HG03095 (cell line): ENCODE measurements at regions not wholly inside any gene's neighbourhood (a gene's known extent, or its start where the extent isn't known, plus 50 kb on each side); places are given as distances from the start of the nearest gene placed in this dataset.
"Not testable (repeated sequence)": the region's sequence is repeated elsewhere in the genome, so short reads cannot be mapped to it uniquely, and the experiment has no call there.

Experiments used
- ATAC-seq: cut with Tn5 transposase; IDR thresholded peaks from one replicate; pipeline ENCODE4 v1.9.1; 2021; ENCODE audit warnings: moderate library complexity; ENCODE audit not compliant: unreplicated experiment

GRCh38 chr17:62159994-62160393 lies 94.9 kb upstream of the MED13 start:
- ATAC-seq: no peak

GRCh38 chr17:62156949-62157348 lies 91.9 kb upstream of the MED13 start:
- no peak for ATAC-seq

GRCh38 chr17:62154909-62155308 lies 89.8 kb upstream of the MED13 start:
- ATAC-seq: no peak

GRCh38 chr17:62150471-62150870 lies 85.4 kb upstream of the MED13 start:
- ATAC-seq: no peak

GRCh38 chr17:62149961-62150360 lies 84.9 kb upstream of the MED13 start:
- no peak for ATAC-seq

GRCh38 chr17:62147284-62147683 lies 82.2 kb upstream of the MED13 start:
- no peak for ATAC-seq

- no peak for ATAC-seq
Measured at GRCh38 chr17:62140836-62141235, 75.8 kb upstream of the MED13 start.

GRCh38 chr17:62140376-62140775 lies 75.3 kb upstream of the MED13 start:
- ATAC-seq: no peak

- ATAC-seq: not testable (repeated sequence)
Measured at GRCh38 chr17:62139690-62140354, 74.7 kb upstream of the MED13 start.

GRCh38 chr17:62139141-62139540 lies 74.1 kb upstream of the MED13 start:
- ATAC-seq: no peak

- not testable (repeated sequence) for ATAC-seq
Measured at GRCh38 chr17:62138676-62139121, 73.6 kb upstream of the MED13 start.

- ATAC-seq: not testable (repeated sequence)
Measured at GRCh38 chr17:62137734-62138624, 72.9 kb upstream of the MED13 start.

- ATAC-seq: not testable (repeated sequence)
Measured at GRCh38 chr17:62137013-62137733, 72.1 kb upstream of the MED13 start.

GRCh38 chr17:62135742-62136141 lies 70.7 kb upstream of the MED13 start:
- ATAC-seq: no peak

GRCh38 chr17:62135096-62135495 lies 70.0 kb upstream of the MED13 start:
- not testable (repeated sequence) for ATAC-seq

- no peak for ATAC-seq
Measured at GRCh38 chr17:62134397-62134796, 69.3 kb upstream of the MED13 start.

- ATAC-seq: not testable (repeated sequence)
Measured at GRCh38 chr17:62131271-62131670, 66.2 kb upstream of the MED13 start.

- ATAC-seq: no peak
Measured at GRCh38 chr17:62130739-62131138, 65.7 kb upstream of the MED13 start.

GRCh38 chr17:62126292-62126691 lies 61.2 kb upstream of the MED13 start:
- ATAC-seq: no peak

GRCh38 chr17:62125307-62125706 lies 60.2 kb upstream of the MED13 start:
- ATAC-seq: no peak

- no peak for ATAC-seq
Measured at GRCh38 chr17:62121025-62121730, 56.1 kb upstream of the MED13 start.
